ENCODE measurements at regions not wholly inside any gene's neighbourhood (a gene's known extent, or its start where the extent isn't known, plus 50 kb on each side); places are given as distances from the start of the nearest gene placed in this dataset.

DNA sequence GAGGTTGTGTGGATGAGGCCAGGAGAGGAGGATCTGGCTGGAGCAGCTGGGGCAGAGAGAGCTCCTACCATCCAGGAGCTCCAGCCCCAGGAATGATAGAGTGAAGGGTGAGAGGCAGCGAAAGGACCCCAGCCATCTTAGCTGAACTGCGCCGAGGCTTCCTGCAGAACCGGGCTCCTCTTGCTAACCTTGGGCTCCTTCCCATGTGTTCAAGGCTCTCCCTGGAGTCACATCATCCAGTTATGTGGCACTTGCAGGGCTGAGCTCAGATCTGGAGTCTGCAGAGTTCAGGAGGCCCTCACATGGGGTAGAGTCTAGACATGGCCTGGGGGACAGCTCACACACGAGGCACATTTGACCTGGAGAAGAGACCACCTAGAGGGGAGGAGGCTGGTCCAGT is 225.0 kb upstream of the ZNF32 start:
- TF ChIP-seq, protein P1, sequence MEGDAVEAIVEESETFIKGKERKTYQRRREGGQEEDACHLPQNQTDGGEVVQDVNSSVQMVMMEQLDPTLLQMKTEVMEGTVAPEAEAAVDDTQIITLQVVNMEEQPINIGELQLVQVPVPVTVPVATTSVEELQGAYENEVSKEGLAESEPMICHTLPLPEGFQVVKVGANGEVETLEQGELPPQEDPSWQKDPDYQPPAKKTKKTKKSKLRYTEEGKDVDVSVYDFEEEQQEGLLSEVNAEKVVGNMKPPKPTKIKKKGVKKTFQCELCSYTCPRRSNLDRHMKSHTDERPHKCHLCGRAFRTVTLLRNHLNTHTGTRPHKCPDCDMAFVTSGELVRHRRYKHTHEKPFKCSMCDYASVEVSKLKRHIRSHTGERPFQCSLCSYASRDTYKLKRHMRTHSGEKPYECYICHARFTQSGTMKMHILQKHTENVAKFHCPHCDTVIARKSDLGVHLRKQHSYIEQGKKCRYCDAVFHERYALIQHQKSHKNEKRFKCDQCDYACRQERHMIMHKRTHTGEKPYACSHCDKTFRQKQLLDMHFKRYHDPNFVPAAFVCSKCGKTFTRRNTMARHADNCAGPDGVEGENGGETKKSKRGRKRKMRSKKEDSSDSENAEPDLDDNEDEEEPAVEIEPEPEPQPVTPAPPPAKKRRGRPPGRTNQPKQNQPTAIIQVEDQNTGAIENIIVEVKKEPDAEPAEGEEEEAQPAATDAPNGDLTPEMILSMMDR (IDR thresholded peaks at IDR 0.05) = no peak
- TF ChIP-seq POLR2A (IDR thresholded peaks at IDR 0.05) = no peak
